Body of pancreas (tissue), 4 donors: ENCODE measurements at regions not wholly inside any gene's neighbourhood (a gene's known extent, or its start where the extent isn't known, plus 50 kb on each side); places are given as distances from the start of the nearest gene placed in this dataset.

Experiments
- ATAC-seq: fragments of 150-250 bp; one replicate; pipeline ENCODE4 v1.9.1; 2016
- DNase-seq, 4 donors: peaks; one replicate each; pipeline ENCODE4 v3.0.0-alpha.2; 2019
- H3K27ac ChIP-seq, 4 donors: fragments of 200-600 bp; sonication (generic); 1 replicate in 3 of 4; 2 replicates in 1 of 4; pipeline versions ENCODE4 v1.5.1 to v1.6.1; 2016 to 2019; ENCODE audit warnings: mild to moderate bottlenecking in 1 of 4, mixed read lengths in 1 of 4, moderate library complexity in 1 of 4
- H3K27me3 ChIP-seq, 2 donors: fragments of 200-600 bp; sonication (generic); one replicate each; pipeline ENCODE4 v1.6.0; 2016; ENCODE audit warnings: mild to moderate bottlenecking in 1 of 2
- H3K36me3 ChIP-seq, 2 donors: fragments of 200-600 bp; sonication (generic); replicated peaks in 1 of 2; 2 replicates each; pipeline ENCODE4 v1.5.1; 2016; ENCODE audit warnings: low read depth in 2 of 2; ENCODE audit not compliant: insufficient read depth in 1 of 2
- H3K4me1 ChIP-seq: fragments of 200-600 bp; sonication (generic); one replicate; pipeline ENCODE4 v1.6.0; 2016
- H3K4me3 ChIP-seq, 2 donors: fragments of 200-600 bp; sonication (generic); 1 replicate in 1 of 2; 2 replicates in 1 of 2; pipeline ENCODE4 v1.5.1; 2016 to 2019
- H3K9me3 ChIP-seq, 3 donors: fragments of 200-600 bp; sonication (generic); 1 replicate in 2 of 3; 2 replicates in 1 of 3; pipeline ENCODE4 v1.5.1; 2016
- CTCF ChIP-seq, 7 experiments: fragments of 450-650 bp in 4 of 7; fragments of 200-600 bp in 3 of 7; sonication (generic) in 3 of 7; IDR thresholded peaks; one replicate each; pipeline ENCODE4 v1.5.1; 2016 to 2019; ENCODE audit warnings: antibody characterized with exemption in 7 of 7
- POLR2A ChIP-seq, 3 donors: fragments of 450-650 bp; IDR thresholded peaks; one replicate each; pipeline ENCODE4 v1.6.1; 2016; ENCODE audit warnings: antibody characterized with exemption in 3 of 3, mild to moderate bottlenecking in 2 of 3
- WGBS, 2 donors: methylation state at CpG; one replicate each; pipeline ENCODE4 v1.1.5; 2017; 5-methylcytosine and 5-hydroxymethylcytosine counted together
- intact Hi-C: fragments of 100-400 bp; cut with DNase I; formaldehyde crosslinking; loops from one replicate; pipeline ENCODE4 v1.15.1; 2023

DNA sequence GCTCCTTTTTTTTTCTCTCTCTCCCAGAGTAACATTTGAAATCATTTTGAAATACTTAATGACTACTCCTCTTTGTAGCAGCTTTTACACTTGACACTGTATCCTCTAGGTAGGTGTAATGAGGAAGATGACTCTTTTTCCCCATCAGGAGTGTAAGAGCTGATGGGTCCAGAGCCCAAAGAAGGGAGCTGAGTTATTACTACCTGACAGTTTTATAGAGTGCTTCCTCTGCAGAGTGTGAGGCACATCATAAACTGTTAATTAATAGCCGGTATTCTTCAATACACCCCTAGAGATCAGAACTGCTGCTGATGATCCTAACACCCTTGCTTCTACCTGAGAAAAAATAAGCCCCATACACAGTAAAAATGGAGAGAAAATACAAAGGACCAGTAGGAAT, 279.8 kb upstream of the SEMA3A start:
- WGBS, 2 donors = 44 to 90% methylated on average over 1 of the region's 1 CpG
- ATAC-seq (no peak), DNase-seq (no peak)
- Histone ChIP-seq H3K4me1 (no peaks in the 10 kb centered on the region), H3K27ac (no peak overlapping the region), H3K4me3 (no peak overlapping the region), H3K27me3 (no peaks in the 10 kb centered on the region), H3K36me3 (no peaks in the 10 kb centered on the region), H3K9me3 (no peaks in the 10 kb centered on the region)
- TF ChIP-seq POLR2A (IDR thresholded peaks at IDR 0.05) (no peak), CTCF (IDR thresholded peaks at IDR 0.05) (no peak)
- intact Hi-C loops = no loop called here

DNA sequence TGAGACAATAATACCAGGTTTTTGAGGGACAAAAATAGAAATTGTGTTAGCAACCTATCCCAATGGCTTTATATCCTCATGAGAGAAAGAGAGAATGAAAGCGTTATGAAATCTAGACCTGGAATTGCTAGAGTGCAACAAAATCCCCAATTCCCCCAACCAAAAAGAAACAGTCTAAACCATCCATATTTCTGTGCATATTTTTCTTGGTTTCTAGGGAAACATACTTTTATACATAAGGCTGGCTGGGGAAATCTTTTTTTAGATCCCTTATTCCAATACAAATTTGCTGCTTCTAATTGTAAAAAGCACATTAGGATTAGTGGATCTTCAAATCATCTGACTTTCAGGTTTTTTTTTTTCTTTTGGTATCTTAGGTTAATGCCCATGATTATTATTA, 277.0 kb upstream of the SEMA3A start:
- TF ChIP-seq POLR2A (IDR thresholded peaks at IDR 0.05) (no peak), CTCF (IDR thresholded peaks at IDR 0.05) (no peak)
- no peak for DNase-seq
- no peaks in the 10 kb centered on the region for H3K4me1 ChIP-seq
- H3K27ac ChIP-seq = no peak overlapping the region
- no peaks in the 10 kb centered on the region for H3K36me3 ChIP-seq
- 83 to 90% methylated on average over 1 of the region's 1 CpG for WGBS, 2 donors
- no peak for ATAC-seq
- H3K4me3 ChIP-seq = no peak overlapping the region
- intact Hi-C loops = no loop called here
- H3K27me3 ChIP-seq = no peaks in the 10 kb centered on the region
- no peaks in the 10 kb centered on the region for H3K9me3 ChIP-seq

GRCh38 chr7:84469034-84469433, 274.4 kb upstream of the SEMA3A start:
- DNase-seq = no peak

DNA sequence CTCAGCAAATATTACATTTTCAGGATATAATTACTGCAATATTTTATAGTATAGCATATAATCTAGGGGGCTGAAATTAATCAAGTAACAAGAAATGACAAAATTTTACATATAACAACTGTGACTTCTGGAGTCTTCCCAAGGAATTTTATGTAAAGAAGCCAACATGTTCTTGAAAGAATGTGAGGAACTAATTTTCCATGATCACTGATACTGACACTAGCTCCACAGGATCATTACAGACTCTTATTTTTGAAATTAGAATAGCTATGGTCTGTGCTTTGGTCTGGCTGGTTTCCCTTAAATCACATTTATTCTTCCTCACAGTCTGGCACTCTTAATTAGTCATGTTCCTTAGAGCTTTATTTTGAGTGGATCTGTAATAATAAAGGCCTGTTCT, 267.7 kb upstream of the SEMA3A start:
- no peak for ATAC-seq
- Histone ChIP-seq H3K27ac (no peak overlapping the region), H3K9me3 (no peaks in the 10 kb centered on the region), H3K27me3 (no peaks in the 10 kb centered on the region), H3K4me3 (no peak overlapping the region), H3K4me1 (no peaks in the 10 kb centered on the region), H3K36me3 (no peaks in the 10 kb centered on the region)
- intact Hi-C loops = no loop called here
- DNase-seq = no peak
- TF ChIP-seq CTCF (IDR thresholded peaks at IDR 0.05) = no peak
- no peak for TF ChIP-seq POLR2A (IDR thresholded peaks at IDR 0.05)

More at GRCh38 chr7:84469034-84469433, 274.4 kb upstream of the SEMA3A start:
- ATAC-seq = no peak
- Histone ChIP-seq H3K27me3 (no peaks in the 10 kb centered on the region), H3K36me3 (no peaks in the 10 kb centered on the region), H3K9me3 (no peaks in the 10 kb centered on the region), H3K4me3 (no peak overlapping the region), H3K4me1 (no peaks in the 10 kb centered on the region), H3K27ac (no peak overlapping the region)
- TF ChIP-seq POLR2A (IDR thresholded peaks at IDR 0.05) (no peak), CTCF (IDR thresholded peaks at IDR 0.05) (no peak)
- intact Hi-C loops = no loop called here
- 63 to 68% methylated on average over 3 of the region's 3 CpGs for WGBS, 2 donors

DNA sequence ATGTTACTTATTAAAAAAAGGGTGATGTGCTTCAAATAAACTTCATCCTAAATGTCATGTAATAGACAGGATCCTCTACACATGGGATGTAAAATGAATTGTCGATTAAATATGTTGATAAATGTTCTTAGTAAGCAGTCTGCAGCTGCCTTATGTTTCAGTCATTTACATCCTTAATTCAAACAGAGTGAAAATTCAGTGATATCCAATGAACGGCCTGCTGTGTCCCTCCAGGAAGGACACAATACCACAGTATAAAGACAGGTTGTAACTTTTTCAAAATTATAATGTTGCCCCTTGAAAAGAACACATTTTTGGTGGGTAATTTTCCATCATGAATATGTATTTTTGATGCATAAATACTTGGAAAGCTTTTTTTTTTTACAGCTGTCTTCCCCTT, 266.5 kb upstream of the SEMA3A start:
- intact Hi-C loops = no loop called here
- no peaks in the 10 kb centered on the region for H3K36me3 ChIP-seq
- WGBS, 2 donors = 57 to 62% methylated on average over 2 of the region's 2 CpGs

More for the DNA sequence above, 266.5 kb upstream of the SEMA3A start:
- DNase-seq (no peak), ATAC-seq (no peak)
- no peak overlapping the region for H3K4me3 ChIP-seq
- H3K9me3 ChIP-seq = no peaks in the 10 kb centered on the region
- no peaks in the 10 kb centered on the region for H3K4me1 ChIP-seq
- TF ChIP-seq CTCF (IDR thresholded peaks at IDR 0.05) (no peak), POLR2A (IDR thresholded peaks at IDR 0.05) (no peak)
- no peak overlapping the region for H3K27ac ChIP-seq
- H3K27me3 ChIP-seq = no peaks in the 10 kb centered on the region
